PC-9 (cell line): ENCODE measurements at regions not wholly inside any gene's neighbourhood (a gene's known extent, or its start where the extent isn't known, plus 50 kb on each side); places are given as distances from the start of the nearest gene placed in this dataset.

ENCODE experiments used
- BruUV-seq: library from RNA; stranded (reverse); fragments of 400-500 nt; replicated peaks from 2 replicates; lab custom pipeline; 2021; lab: Mats Ljungman, UMichigan
- CTCF ChIA-PET: fragments of 300-600 bp; sonication (Branson Sonifier 250); formaldehyde crosslinking; loops from one replicate; lab custom pipeline; 2022; ENCODE audit warnings: antibody characterized with exemption; lab: Charles Lee
- POLR2A ChIA-PET: fragments of 300-600 bp; sonication (Branson Sonifier 250); formaldehyde crosslinking; loops from one replicate; lab custom pipeline; 2022; ENCODE audit warnings: antibody characterized with exemption; ENCODE audit not compliant: unreplicated experiment; lab: Charles Lee
- DNase-seq, 2 experiments: peaks; one replicate each; pipeline versions ENCODE4 v3.0.0 to v3.0.0-alpha.2; 2015 to 2022; ENCODE audit warnings: mixed read lengths in 1 of 2
- H2AFZ ChIP-seq: fragments of 200-600 bp; sonication (generic); 2 replicates; pipeline ENCODE4 v1.8.1; 2017; ENCODE audit warnings: antibody characterized with exemption
- H3F3A ChIP-seq: fragments of 200-600 bp; sonication (generic); 2 replicates; pipeline ENCODE4 v1.8.1; 2017; ENCODE audit warnings: antibody characterized with exemption, mild to moderate bottlenecking, low read depth; ENCODE audit not compliant: insufficient read depth
- H3K27ac ChIP-seq: fragments of 200-600 bp; sonication (generic); 2 replicates; pipeline ENCODE4 v1.6.1; 2016; ENCODE audit warnings: mixed run types
- H3K27me3 ChIP-seq: fragments of 200-600 bp; sonication (generic); 2 replicates; pipeline ENCODE4 v1.6.1; 2016; ENCODE audit warnings: low read depth, mixed run types; ENCODE audit not compliant: insufficient read depth
- H3K36me3 ChIP-seq: fragments of 200-600 bp; sonication (generic); 2 replicates; pipeline ENCODE4 v1.6.1; 2016; ENCODE audit warnings: low read depth, mixed run types
- H3K4me1 ChIP-seq: fragments of 200-600 bp; sonication (generic); replicated peaks from 2 replicates; pipeline ENCODE4 v1.6.1; 2016; ENCODE audit warnings: mixed run types; ENCODE audit not compliant: insufficient read depth
- H3K4me2 ChIP-seq: fragments of 200-600 bp; sonication (generic); 2 replicates; pipeline ENCODE4 v1.6.1; 2017; ENCODE audit warnings: mixed run types
- H3K4me3 ChIP-seq: fragments of 200-600 bp; sonication (generic); 2 replicates; pipeline ENCODE4 v1.6.1; 2016; ENCODE audit warnings: mixed run types
- H3K79me2 ChIP-seq: fragments of 200-600 bp; sonication (generic); 2 replicates; pipeline ENCODE4 v1.6.1; 2017; ENCODE audit warnings: low read depth, mixed run types
- H3K9me2 ChIP-seq: fragments of 200-600 bp; sonication (generic); 2 replicates; pipeline ENCODE4 v1.8.1; 2017; ENCODE audit warnings: mild to moderate bottlenecking; ENCODE audit not compliant: insufficient read depth
- H3K9me3 ChIP-seq: fragments of 200-600 bp; sonication (generic); 2 replicates; pipeline ENCODE4 v1.8.1; 2016; ENCODE audit warnings: low read depth; ENCODE audit not compliant: insufficient read depth
- H4K20me1 ChIP-seq: fragments of 200-600 bp; sonication (generic); 2 replicates; pipeline ENCODE4 v1.8.1; 2017; ENCODE audit not compliant: insufficient read depth
- EZH2 ChIP-seq: fragments of 200-600 bp; sonication (generic); IDR thresholded peaks from 2 replicates; pipeline ENCODE4 v1.8.0; 2017; ENCODE audit warnings: antibody characterized with exemption, low read depth
- intact Hi-C: fragments of 100-400 bp; cut with micrococcal nuclease; formaldehyde crosslinking; loops from one replicate; pipeline ENCODE4 v1.10.0; 2022; ENCODE audit not compliant: unreplicated experiment
- TF ChIP-seq, protein P1 (sequence below): fragments of 200-600 bp; sonication (generic); conservative IDR thresholded peaks from 2 replicates; pipeline ENCODE4 v1.6.1; 2017; ENCODE audit warnings: mixed run types, antibody characterized with exemption, mild to moderate bottlenecking, moderate library complexity

DNA sequence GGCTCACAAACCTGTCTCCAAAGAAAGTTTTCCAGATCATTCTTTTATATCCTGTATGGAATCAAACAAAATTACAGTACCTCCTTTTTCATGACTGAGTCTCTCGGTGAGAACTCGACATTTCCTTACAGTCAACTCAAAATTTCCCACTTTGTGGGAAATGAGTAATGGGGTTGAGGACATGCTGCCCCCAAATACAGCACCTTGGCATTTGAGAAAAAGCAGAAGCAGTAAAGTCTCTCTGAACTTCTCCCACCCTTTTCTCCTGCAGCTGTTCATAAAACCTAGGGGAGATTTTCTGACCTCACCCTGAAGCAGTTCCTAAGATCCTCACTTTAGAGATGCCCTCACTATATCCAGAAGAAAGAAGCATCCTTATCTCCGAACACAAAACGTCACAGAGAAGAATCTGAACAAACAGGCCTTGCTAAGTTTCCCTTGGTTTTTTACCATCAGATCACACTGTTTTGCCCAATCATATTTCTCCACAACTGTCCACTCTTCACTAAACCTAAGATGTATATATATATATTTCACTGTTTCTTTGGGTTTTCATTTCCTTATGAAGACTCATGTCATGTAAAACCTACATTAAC is 96.1 kb upstream of the APC start:
- TF ChIP-seq, protein P1, sequence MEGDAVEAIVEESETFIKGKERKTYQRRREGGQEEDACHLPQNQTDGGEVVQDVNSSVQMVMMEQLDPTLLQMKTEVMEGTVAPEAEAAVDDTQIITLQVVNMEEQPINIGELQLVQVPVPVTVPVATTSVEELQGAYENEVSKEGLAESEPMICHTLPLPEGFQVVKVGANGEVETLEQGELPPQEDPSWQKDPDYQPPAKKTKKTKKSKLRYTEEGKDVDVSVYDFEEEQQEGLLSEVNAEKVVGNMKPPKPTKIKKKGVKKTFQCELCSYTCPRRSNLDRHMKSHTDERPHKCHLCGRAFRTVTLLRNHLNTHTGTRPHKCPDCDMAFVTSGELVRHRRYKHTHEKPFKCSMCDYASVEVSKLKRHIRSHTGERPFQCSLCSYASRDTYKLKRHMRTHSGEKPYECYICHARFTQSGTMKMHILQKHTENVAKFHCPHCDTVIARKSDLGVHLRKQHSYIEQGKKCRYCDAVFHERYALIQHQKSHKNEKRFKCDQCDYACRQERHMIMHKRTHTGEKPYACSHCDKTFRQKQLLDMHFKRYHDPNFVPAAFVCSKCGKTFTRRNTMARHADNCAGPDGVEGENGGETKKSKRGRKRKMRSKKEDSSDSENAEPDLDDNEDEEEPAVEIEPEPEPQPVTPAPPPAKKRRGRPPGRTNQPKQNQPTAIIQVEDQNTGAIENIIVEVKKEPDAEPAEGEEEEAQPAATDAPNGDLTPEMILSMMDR = no peak
- no peak for TF ChIP-seq EZH2

DNA sequence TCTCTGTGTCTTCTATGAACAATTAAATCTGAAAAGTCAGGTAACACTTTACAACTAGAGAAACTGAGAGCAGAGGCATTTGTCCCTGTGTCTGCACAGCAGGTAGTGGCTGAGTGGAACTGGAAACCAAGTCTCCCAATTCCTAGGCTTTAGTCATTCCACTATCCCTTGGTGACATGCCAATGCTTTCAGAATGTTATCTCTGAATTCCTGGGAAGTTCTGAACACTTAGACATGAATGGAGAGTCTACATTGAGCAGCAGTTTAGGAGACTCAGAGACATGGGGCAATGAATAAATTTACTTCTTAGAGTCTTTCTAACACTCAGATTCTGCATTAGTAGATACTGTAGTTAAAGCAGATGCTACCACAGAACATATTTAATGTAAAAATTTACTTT is 94.8 kb upstream of the APC start:
- no peaks in the 10 kb centered on the region for H3K27me3 ChIP-seq
- intact Hi-C loops = no loop called here
- no peak overlapping the region for H3K4me3 ChIP-seq
- H3K9me2 ChIP-seq = no peaks in the 10 kb centered on the region
- H2AFZ ChIP-seq = no peak overlapping the region
- DNase-seq = no peak
- H3K36me3 ChIP-seq = no peaks in the 10 kb centered on the region
- H3K4me1 ChIP-seq = no peaks in the 10 kb centered on the region
- no peak for TF ChIP-seq EZH2
- TF ChIP-seq, protein P1 = no peak
- no peaks in the 10 kb centered on the region for H3K9me3 ChIP-seq
- CTCF ChIA-PET = no interaction called here
- no peaks in the 10 kb centered on the region for H4K20me1 ChIP-seq
- POLR2A ChIA-PET = no interaction called here
- H3K27ac ChIP-seq = no peak overlapping the region
- H3K79me2 ChIP-seq = no peaks in the 10 kb centered on the region
- BruUV-seq = no TSS peak
- no peaks in the 10 kb centered on the region for H3F3A ChIP-seq
- no peak overlapping the region for H3K4me2 ChIP-seq

More for the DNA sequence above, 96.1 kb upstream of the APC start:
- intact Hi-C loops = no loop called here
- no TSS peak for BruUV-seq
- no peak overlapping the region for H2AFZ ChIP-seq
- ChIA-PET CTCF (no interaction called here), POLR2A (no interaction called here)
- H3K36me3 ChIP-seq = no peaks in the 10 kb centered on the region
- H3K9me3 ChIP-seq = no peaks in the 10 kb centered on the region
- H3K27ac ChIP-seq = no peak overlapping the region
- H3K9me2 ChIP-seq = no peaks in the 10 kb centered on the region
- H3K79me2 ChIP-seq = no peaks in the 10 kb centered on the region
- H3F3A ChIP-seq = no peaks in the 10 kb centered on the region
- H3K4me3 ChIP-seq = no peak overlapping the region
- no peak for DNase-seq
- no peaks in the 10 kb centered on the region for H4K20me1 ChIP-seq
- H3K4me1 ChIP-seq = no peaks in the 10 kb centered on the region
- no peak overlapping the region for H3K4me2 ChIP-seq
- no peaks in the 10 kb centered on the region for H3K27me3 ChIP-seq

DNA sequence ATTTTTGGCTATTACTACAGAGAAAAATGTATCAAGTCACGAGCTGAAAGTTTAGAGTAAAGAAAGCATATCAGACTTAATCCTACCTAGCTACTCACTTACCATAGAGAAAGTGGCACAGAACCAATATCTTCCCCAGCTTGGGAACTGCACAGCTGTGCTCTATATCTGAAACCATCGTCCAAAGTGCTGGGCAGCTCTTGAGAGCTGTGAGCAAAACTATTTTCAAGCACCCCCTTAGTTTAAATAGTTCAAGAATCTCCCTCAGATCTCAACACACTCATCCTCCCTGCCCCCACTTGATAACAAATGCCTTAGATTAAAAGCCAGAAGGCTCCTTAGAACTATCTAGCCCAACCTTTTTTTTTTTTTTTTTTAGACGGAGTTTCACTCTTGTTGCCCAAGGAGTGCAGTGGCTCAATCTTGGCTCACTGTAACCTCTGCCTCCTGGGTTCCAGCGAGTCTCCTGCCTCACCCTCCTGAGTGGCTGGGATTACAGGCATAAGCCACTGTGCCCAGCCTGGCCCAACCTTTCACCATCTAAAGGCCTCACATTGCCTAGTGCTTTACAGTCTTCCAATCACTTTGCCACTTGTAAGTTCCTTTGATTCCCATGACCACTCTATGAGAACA is 94.2 kb upstream of the APC start:
- no peak overlapping the region for H3K4me2 ChIP-seq
- TF ChIP-seq EZH2 = no peak
- TF ChIP-seq, protein P1 = no peak
- H2AFZ ChIP-seq = no peak overlapping the region
- no peaks in the 10 kb centered on the region for H3K4me1 ChIP-seq
- no peaks in the 10 kb centered on the region for H3K27me3 ChIP-seq
- BruUV-seq = no TSS peak
- POLR2A ChIA-PET = no interaction called here
- no peaks in the 10 kb centered on the region for H3K79me2 ChIP-seq
- no peaks in the 10 kb centered on the region for H3K9me2 ChIP-seq
- intact Hi-C loops = no loop called here
- no peaks in the 10 kb centered on the region for H3K36me3 ChIP-seq
- no peaks in the 10 kb centered on the region for H3K9me3 ChIP-seq
- CTCF ChIA-PET = no interaction called here
- H3K27ac ChIP-seq = no peak overlapping the region
- DNase-seq = no peak
- H3K4me3 ChIP-seq = no peak overlapping the region
- H4K20me1 ChIP-seq = no peaks in the 10 kb centered on the region
- H3F3A ChIP-seq = no peaks in the 10 kb centered on the region
